ENCODE measurements at regions not wholly inside any gene's neighbourhood (a gene's known extent, or its start where the extent isn't known, plus 50 kb on each side); places are given as distances from the start of the nearest gene placed in this dataset.

DNA sequence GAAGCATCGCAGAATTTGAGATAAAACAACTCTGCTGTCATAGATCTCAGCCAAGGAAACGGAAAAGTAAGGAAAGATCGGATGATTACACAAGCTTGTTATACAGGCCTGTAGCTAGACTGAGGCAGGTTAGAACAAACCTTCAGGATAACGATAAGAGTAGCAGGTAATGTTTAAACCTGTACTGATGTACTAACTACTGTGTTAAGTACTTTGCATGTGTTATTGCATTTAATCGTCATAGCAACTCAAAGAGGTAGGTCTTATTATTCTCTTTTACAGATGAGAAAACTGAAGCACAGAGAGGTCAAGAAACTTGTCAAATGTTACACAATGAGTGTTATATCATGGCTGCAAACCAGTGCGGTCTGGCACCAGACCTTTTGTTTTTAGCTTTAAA is 352.5 kb downstream of the GPAM start:
- Histone ChIP-seq H2BK5ac (ENCODE audit: low read depth, low read length) (no peak overlapping the region), H4K91ac (replicated peaks; ENCODE audit: insufficient read length, low read length) (no peak overlapping the region), H4K8ac (ENCODE audit: extremely low read depth, insufficient read depth, low read length) (no peak overlapping the region), H2BK12ac (ENCODE audit: low read depth, low read length) (no peak overlapping the region), H2BK120ac (replicated peaks; ENCODE audit: low read depth, low read length) (no peak overlapping the region), H3K79me1 (ENCODE audit: low read depth, low read length) (no peaks in the 10 kb centered on the region), H3K9ac (replicated peaks in 1 of 4; ENCODE audit: extremely low read depth in 1 of 4, low read depth in 3 of 4, low read length in 3 of 4) (no peak overlapping the region), H2BK20ac (ENCODE audit: low read length) (no peak overlapping the region), H3K4ac (replicated peaks; ENCODE audit: insufficient read length, low read depth, low read length) (no peak overlapping the region), H3K36me3 (ENCODE audit: control insufficient read depth in 2 of 4, insufficient read depth in 4 of 4, low read length in 3 of 4) (no peaks in the 10 kb centered on the region), H3K18ac (ENCODE audit: extremely low read depth, low read length) (no peak overlapping the region), H3K27ac (ENCODE audit: low read depth, low read length) (no peak overlapping the region), H3K9me3 (ENCODE audit: insufficient read depth in 2 of 2, low read depth in 1 of 2, low read length in 1 of 2) (no peaks in the 10 kb centered on the region), H3K4me1 (replicated peaks in 1 of 4; ENCODE audit: control insufficient read depth in 3 of 4, insufficient read depth in 4 of 4, low read length in 3 of 4) (no peaks in the 10 kb centered on the region), H3K4me2 (ENCODE audit: insufficient read depth in 1 of 2, low read depth in 2 of 2, low read length in 2 of 2) (no peak overlapping the region), H4K20me1 (replicated peaks in 1 of 2; ENCODE audit: control insufficient read depth in 1 of 2, insufficient read depth in 2 of 2, low read length in 2 of 2) (no peaks in the 10 kb centered on the region), H3K23me2 (ENCODE audit: low read depth, low read length) (no peaks in the 10 kb centered on the region), H3K56ac (replicated peaks; ENCODE audit: insufficient read length, low read depth, low read length) (no peak overlapping the region), H3K4me3 (ENCODE audit: extremely low read depth in 1 of 4, insufficient read depth in 2 of 4, low read depth in 3 of 4, low read length in 4 of 4) (no peak overlapping the region), H3K14ac (ENCODE audit: insufficient read length) (no peak overlapping the region), H3K27me3 (replicated peaks in 1 of 4; ENCODE audit: control insufficient read depth in 3 of 4, extremely low read depth in 1 of 4, insufficient read depth in 3 of 4, low read length in 3 of 4) (no peaks in the 10 kb centered on the region), H2AK5ac (ENCODE audit: low read depth, low read length) (no peak overlapping the region), H3K23ac (ENCODE audit: insufficient read length) (no peak overlapping the region), H4K5ac (ENCODE audit: insufficient read length, low read depth, low read length) (no peak overlapping the region), H2AFZ (ENCODE audit: low read length) (no peak overlapping the region), H2BK15ac (ENCODE audit: low read length) (no peak overlapping the region), H3K79me2 (ENCODE audit: control insufficient read depth in 1 of 2, insufficient read depth in 2 of 2, low read length in 2 of 2) (no peaks in the 10 kb centered on the region)
- no peak for TF ChIP-seq SP1 (IDR thresholded peaks at IDR 0.05; ENCODE audit: low read depth, low read length)
- no peak for TF ChIP-seq NANOG (IDR thresholded peaks at IDR 0.05; ENCODE audit: insufficient read depth, low read depth, low read length, poor library complexity, severe bottlenecking)
- no peak for TF ChIP-seq KDM4A (IDR thresholded peaks at IDR 0.05; ENCODE audit: low read depth, low read length, severe bottlenecking)
- no peak for TF ChIP-seq GABPA (IDR thresholded peaks at IDR 0.05; ENCODE audit: borderline replicate concordance, insufficient read depth, low read length)
- no peak for TF ChIP-seq GTF2F1 (IDR thresholded peaks at IDR 0.05; ENCODE audit: borderline replicate concordance, low read depth, low read length)
- no peak for TF ChIP-seq POLR2A (IDR thresholded peaks at IDR 0.05; ENCODE audit: control extremely low read depth in 1 of 2, low read depth in 2 of 2, low read length in 2 of 2)
- no peak for TF ChIP-seq TCF12 (IDR thresholded peaks at IDR 0.05; ENCODE audit: low read depth, low read length)
- no peak for TF ChIP-seq BRCA1 (IDR thresholded peaks at IDR 0.05; ENCODE audit: low read depth, low read length)
- no peak for TF ChIP-seq KDM1A (IDR thresholded peaks at IDR 0.05; ENCODE audit: borderline replicate concordance, low read length)
- no peak for TF ChIP-seq JUN (IDR thresholded peaks at IDR 0.05; ENCODE audit: low read depth, low read length)
- DNase-seq (ENCODE audit: low read depth in 1 of 2, low spot score in 2 of 2) (no peak), FAIRE-seq (no peak)
- CTCF ChIA-PET (ENCODE audit: partially characterized antibody): interaction anchor here (0.8 to 1.0 kb wide), 4 partner anchors 11 to 310 kb away, joined by 3 read pairs; no protein-coding TSS in a partner anchor
- 91% methylated on average over 6 of the region's 6 CpGs; no CpG with 5 or more reads in 1 of the 2 experiments for WGBS, 2 experiments (ENCODE audit: extremely low coverage in 1 of 2, insufficient coverage in 1 of 2, insufficient read length in 1 of 2, insufficient replicate concordance in 2 of 2, low coverage in 1 of 2, low lambda C conversion rate in 2 of 2, missing lambda C conversion rate in 1 of 2)
- POLR2A ChIA-PET (ENCODE audit: partially characterized antibody): no interaction called here

Measured in H1 (cell line).